Dendritic cell treated with granulocyte-macrophage colony-stimulating factor and Interleukin-4, amounts not matched to agents 40 ng/mL and 50 ng/mL, for 4 days (primary cell): ENCODE measurements at regions not wholly inside any gene's neighbourhood (a gene's known extent, or its start where the extent isn't known, plus 50 kb on each side); places are given as distances from the start of the nearest gene placed in this dataset.
"Not testable (repeated sequence)": the region's sequence is repeated elsewhere in the genome, so short reads cannot be mapped to it uniquely, and the experiment has no call there.

Experiments used
- H3K27ac Mint-ChIP-seq: one replicate; pipeline ENCODE4 v1.8.0; 2022; ENCODE audit warnings: mild to moderate bottlenecking, mixed read lengths
- H3K27me3 Mint-ChIP-seq: one replicate; pipeline ENCODE4 v1.8.0; 2022; ENCODE audit warnings: mild to moderate bottlenecking, mixed read lengths
- H3K36me3 Mint-ChIP-seq: one replicate; pipeline ENCODE4 v1.8.0; 2022; ENCODE audit warnings: low read depth, mixed read lengths
- H3K4me1 Mint-ChIP-seq: one replicate; pipeline ENCODE4 v1.8.0; 2022; ENCODE audit warnings: low read depth, mixed read lengths
- H3K4me3 Mint-ChIP-seq: one replicate; pipeline ENCODE4 v1.8.0; 2022; ENCODE audit warnings: mild to moderate bottlenecking, moderate library complexity, mixed read lengths
- H3K9me3 Mint-ChIP-seq: one replicate; pipeline ENCODE4 v1.8.0; 2022; ENCODE audit warnings: mixed read lengths
- intact Hi-C: fragments of 100-400 bp; cut with micrococcal nuclease; formaldehyde crosslinking; loops from one replicate; pipeline ENCODE4 v1.15.0; 2022

- intact Hi-C loops, result no loop called here
- Mint-ChIP-seq H3K27ac (no peak overlapping the region), H3K4me1 (no peaks in the 10 kb centered on the region), H3K36me3 (peaks cover 67% of the 10 kb centered on the region), H3K27me3 (no peaks in the 10 kb centered on the region), H3K9me3 (peaks cover 25% of the 10 kb centered on the region), H3K4me3 (no peak overlapping the region)
Observed at GRCh38 chr6:144439016-144439415, 153.9 kb downstream of the UTRN start.

GRCh38 chr6:144441801-144442200, 156.7 kb downstream of the UTRN start:
- Mint-ChIP-seq H3K9me3 (peaks cover 25% of the 10 kb centered on the region), H3K36me3 (peaks cover 77% of the 10 kb centered on the region)
- intact Hi-C loops, H3K27me3 Mint-ChIP-seq, H3K4me3 Mint-ChIP-seq, H3K27ac Mint-ChIP-seq, H3K4me1 Mint-ChIP-seq: not testable (repeated sequence)

DNA sequence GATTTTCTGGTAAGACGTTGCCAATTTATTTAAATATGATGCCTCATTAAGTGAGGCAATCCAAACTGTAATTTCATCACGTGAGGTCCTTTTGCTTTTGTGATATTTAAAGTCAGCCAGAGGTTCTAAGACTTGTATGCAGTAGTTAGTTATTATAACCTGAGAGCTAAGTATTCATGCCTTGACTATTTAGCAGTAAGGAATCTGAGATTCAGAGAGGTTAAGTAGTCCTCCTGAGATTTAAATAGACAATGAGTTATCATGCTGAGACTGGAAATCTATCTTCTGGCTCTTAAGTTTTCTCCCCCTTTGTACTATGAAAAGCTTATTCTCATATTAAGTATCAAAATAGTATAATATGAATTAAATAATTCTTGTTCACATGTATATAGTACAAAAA, 158.0 kb downstream of the UTRN start:
- no peaks in the 10 kb centered on the region for H3K27me3 Mint-ChIP-seq
- no peak overlapping the region for H3K27ac Mint-ChIP-seq
- intact Hi-C loops, result no loop called here
- H3K4me1 Mint-ChIP-seq, result no peaks in the 10 kb centered on the region
- H3K9me3 Mint-ChIP-seq, result peaks cover 25% of the 10 kb centered on the region
- no peak overlapping the region for H3K4me3 Mint-ChIP-seq
- peaks cover 74% of the 10 kb centered on the region for H3K36me3 Mint-ChIP-seq

DNA sequence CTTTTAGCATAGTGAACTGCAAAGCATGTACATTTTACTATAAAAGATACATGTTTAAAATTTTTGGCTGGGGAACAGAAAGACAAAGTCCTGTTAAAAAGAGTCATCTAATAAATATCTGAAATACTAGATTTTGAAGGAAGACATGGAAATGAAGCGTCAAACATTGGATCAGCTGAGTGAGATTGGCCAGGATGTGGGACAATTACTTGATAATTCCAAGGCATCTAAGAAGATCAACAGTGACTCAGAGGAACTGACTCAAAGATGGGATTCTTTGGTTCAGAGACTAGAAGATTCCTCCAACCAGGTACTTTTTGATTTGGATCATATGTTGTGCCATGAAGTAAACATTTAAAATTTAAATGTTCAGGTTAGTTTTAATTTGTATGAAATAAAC, 162.3 kb downstream of the UTRN start:
- Mint-ChIP-seq H3K36me3 (peaks cover 61% of the 10 kb centered on the region), H3K27ac (no peak overlapping the region), H3K9me3 (no peaks in the 10 kb centered on the region), H3K4me3 (no peak overlapping the region), H3K27me3 (no peaks in the 10 kb centered on the region), H3K4me1 (no peaks in the 10 kb centered on the region)
- intact Hi-C loops, result no loop called here

DNA sequence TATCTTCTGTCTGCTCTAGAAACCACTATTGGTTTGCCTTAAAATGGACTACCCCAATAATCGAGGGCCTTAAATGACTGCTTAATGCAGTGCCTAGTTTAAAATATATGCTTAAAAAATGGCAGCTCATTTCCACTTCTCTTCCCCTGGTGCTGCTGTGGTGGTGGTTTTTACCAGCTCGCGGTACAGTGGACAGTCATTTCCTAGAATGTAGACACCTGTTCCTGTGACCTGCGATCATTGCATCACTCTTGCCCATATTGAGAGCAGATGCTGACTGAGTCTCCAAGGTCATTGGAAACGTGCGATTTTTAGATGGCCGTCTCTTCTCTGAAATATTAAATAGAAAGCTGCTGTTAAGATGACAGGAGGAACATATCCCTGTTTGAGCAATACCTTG, 164.1 kb downstream of the UTRN start:
- intact Hi-C loops, result no loop called here
- Mint-ChIP-seq H3K27ac (no peak overlapping the region), H3K27me3 (no peaks in the 10 kb centered on the region), H3K4me3 (no peak overlapping the region), H3K9me3 (no peaks in the 10 kb centered on the region), H3K36me3 (peaks cover 68% of the 10 kb centered on the region), H3K4me1 (no peaks in the 10 kb centered on the region)

DNA sequence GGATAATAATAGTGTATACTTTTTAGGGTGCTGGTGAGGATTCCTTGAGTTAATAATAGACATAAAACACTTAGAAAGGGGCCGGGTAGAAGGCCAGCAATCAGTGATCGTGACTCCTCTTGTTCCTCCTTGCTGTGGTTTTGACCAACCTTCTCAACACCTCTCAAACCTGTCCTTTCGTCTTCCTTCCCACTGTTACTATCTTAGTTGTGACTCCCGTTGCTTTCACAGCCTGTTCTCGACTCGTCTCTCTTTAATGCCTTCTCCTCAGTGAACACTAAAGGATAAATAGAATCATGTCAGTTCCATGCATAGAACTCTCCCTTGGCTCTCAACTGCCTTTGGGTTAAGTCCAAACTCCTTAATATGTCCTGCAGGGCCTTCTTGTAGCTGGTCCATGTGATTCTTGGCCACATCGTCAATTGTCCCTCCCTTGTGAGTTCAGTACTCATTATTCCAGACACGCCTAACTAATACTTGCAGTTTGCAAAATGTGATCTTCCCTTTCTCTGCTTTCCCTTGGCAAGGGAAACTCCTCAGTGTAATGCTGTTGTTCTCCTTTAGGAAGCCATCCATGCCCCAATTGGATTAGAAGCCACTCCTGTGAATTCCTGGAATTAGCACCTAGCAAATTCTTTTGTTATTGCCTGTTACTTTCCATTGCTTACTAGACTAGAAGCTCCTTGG, 164.9 kb downstream of the UTRN start:
- Mint-ChIP-seq H3K4me3 (no peak overlapping the region), H3K27ac (no peak overlapping the region), H3K27me3 (no peaks in the 10 kb centered on the region), H3K9me3 (no peaks in the 10 kb centered on the region), H3K36me3 (peaks cover 64% of the 10 kb centered on the region), H3K4me1 (no peaks in the 10 kb centered on the region)
- intact Hi-C loops, result no loop called here

DNA sequence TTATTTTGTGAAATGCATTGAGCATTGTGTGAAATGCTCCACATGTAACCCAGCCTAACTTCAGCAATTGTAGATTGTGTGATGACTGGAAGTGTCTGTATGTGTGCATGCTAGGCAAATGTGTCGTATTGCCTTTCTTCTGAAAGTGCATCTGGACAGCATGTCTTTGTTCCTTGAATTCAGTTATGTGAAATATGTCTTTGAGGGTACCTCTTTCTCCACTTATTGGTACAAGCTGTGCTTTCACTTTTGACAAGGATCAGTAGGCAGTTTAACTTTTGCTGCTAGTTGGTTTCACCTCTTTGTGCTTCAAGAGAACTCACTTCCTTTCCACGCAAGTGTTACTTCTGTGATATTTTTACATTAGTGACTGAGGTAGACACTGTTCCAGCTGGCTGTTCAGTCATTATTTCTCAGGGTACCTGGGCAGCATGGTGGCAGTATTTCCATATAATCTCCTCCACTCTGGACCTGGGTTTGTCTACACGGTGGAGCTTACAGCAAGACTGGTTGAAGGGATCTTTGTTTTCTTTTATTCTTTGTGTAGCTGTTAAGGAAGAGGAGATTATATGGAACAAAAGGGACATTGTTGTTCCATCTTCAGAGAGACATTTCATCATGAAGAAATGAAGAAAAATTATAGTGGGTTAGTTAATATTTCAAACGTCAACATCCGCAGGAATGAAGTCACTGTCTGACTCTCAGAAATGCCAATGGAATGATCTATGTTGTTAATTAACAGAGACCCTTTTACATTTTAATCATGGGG, 175.4 kb downstream of the UTRN start:
- Mint-ChIP-seq H3K4me1 (no peaks in the 10 kb centered on the region), H3K27ac (no peak overlapping the region), H3K4me3 (no peak overlapping the region), H3K36me3 (peaks cover 84% of the 10 kb centered on the region), H3K27me3 (no peaks in the 10 kb centered on the region), H3K9me3 (no peaks in the 10 kb centered on the region)
- intact Hi-C loops, result no loop called here

- H3K4me3 Mint-ChIP-seq, result no peak overlapping the region
Observed at GRCh38 chr6:144462058-144462457, 176.9 kb downstream of the UTRN start.

GRCh38 chr6:144466716-144467115, 181.6 kb downstream of the UTRN start:
- Mint-ChIP-seq H3K36me3 (peaks cover 86% of the 10 kb centered on the region), H3K4me3 (no peak overlapping the region), H3K9me3 (no peaks in the 10 kb centered on the region), H3K27ac (no peak overlapping the region), H3K27me3 (no peaks in the 10 kb centered on the region), H3K4me1 (no peaks in the 10 kb centered on the region)
- intact Hi-C loops, result no loop called here

More at GRCh38 chr6:144462058-144462457, 176.9 kb downstream of the UTRN start:
- Mint-ChIP-seq H3K27me3 (no peaks in the 10 kb centered on the region), H3K4me1 (no peaks in the 10 kb centered on the region), H3K27ac (no peak overlapping the region), H3K9me3 (no peaks in the 10 kb centered on the region), H3K36me3 (peaks cover 87% of the 10 kb centered on the region)
- intact Hi-C loops, result no loop called here

- intact Hi-C loops, result no loop called here
- H3K4me3 Mint-ChIP-seq, result no peak overlapping the region
- H3K4me1 Mint-ChIP-seq, result no peaks in the 10 kb centered on the region
- H3K27me3 Mint-ChIP-seq, result no peaks in the 10 kb centered on the region
- H3K27ac Mint-ChIP-seq, result no peak overlapping the region
- peaks cover 86% of the 10 kb centered on the region for H3K36me3 Mint-ChIP-seq
- no peaks in the 10 kb centered on the region for H3K9me3 Mint-ChIP-seq
Observed at GRCh38 chr6:144467172-144467762, 182.1 kb downstream of the UTRN start.

DNA sequence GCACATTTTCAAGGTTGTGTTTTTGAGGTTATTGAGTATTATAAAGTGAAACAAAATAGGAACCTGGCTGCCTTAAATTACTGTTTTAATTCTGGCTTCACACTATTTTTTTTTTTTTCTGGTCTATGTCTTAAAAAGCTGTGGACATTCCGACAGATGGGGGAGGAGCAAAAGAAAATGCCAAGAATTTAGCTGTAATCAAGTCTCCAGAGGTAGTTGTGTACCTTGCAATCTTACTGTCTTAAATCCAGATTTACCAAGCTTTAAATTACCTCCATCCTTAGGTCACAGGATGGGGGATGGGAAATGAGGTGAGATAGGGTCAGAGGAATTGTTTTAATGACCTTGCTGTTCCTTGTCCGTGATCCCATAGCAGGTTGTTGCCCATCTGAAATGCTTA, 182.8 kb downstream of the UTRN start:
- H3K27me3 Mint-ChIP-seq, result no peaks in the 10 kb centered on the region
- intact Hi-C loops, result no loop called here
- H3K4me1 Mint-ChIP-seq, result no peaks in the 10 kb centered on the region
- H3K27ac Mint-ChIP-seq, result no peak overlapping the region
- no peak overlapping the region for H3K4me3 Mint-ChIP-seq
- H3K9me3 Mint-ChIP-seq, result no peaks in the 10 kb centered on the region
- peaks cover 82% of the 10 kb centered on the region for H3K36me3 Mint-ChIP-seq

DNA sequence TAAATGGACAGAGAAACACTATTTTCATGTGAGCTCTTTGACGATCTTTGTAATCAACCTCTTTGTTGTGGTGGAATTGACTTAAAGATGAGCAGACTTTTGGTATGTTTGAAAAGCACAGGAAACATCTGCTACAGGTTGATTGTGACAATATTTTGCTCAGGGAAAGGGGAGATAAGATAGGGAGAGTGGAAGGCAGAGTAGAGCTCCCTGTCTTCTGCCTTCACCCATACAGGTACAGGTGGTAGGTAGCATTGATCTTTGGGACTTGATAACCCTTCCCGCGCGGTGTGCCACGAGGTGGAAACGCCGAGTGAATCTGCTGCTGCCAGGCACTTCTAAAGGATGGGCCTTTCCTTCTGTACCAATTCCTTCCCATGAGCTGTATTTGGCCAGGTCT, 183.6 kb downstream of the UTRN start:
- Mint-ChIP-seq H3K36me3 (peaks cover 81% of the 10 kb centered on the region), H3K27me3 (no peaks in the 10 kb centered on the region), H3K4me3 (no peak overlapping the region), H3K9me3 (no peaks in the 10 kb centered on the region), H3K27ac (no peak overlapping the region), H3K4me1 (no peaks in the 10 kb centered on the region)
- intact Hi-C loops, result no loop called here

DNA sequence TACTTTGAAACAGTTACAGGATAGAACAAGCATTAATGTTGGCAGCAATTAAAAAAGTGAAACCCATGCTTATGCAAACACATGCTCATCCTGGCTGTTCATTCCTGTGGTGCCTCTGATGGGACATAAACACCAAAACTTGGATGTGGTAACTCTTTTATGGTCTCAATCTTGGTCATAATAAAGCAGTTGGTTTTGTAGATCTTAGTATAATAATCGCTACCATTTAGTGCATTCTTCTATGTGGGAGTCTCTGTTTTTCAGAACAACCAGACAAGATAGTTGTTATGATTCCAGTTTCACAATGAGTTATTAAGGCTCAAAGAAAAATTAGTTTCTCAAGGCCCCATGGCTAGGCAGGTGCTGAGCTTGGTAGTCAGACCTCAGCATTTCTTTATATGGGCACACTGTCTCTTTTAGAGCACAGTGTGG, 184.0 kb downstream of the UTRN start:
- no peaks in the 10 kb centered on the region for H3K4me1 Mint-ChIP-seq
- no peak overlapping the region for H3K4me3 Mint-ChIP-seq
- H3K27me3 Mint-ChIP-seq, result no peaks in the 10 kb centered on the region
- H3K27ac Mint-ChIP-seq, result no peak overlapping the region
- H3K9me3 Mint-ChIP-seq, result no peaks in the 10 kb centered on the region
- H3K36me3 Mint-ChIP-seq, result peaks cover 81% of the 10 kb centered on the region
- intact Hi-C loops, result no loop called here

DNA sequence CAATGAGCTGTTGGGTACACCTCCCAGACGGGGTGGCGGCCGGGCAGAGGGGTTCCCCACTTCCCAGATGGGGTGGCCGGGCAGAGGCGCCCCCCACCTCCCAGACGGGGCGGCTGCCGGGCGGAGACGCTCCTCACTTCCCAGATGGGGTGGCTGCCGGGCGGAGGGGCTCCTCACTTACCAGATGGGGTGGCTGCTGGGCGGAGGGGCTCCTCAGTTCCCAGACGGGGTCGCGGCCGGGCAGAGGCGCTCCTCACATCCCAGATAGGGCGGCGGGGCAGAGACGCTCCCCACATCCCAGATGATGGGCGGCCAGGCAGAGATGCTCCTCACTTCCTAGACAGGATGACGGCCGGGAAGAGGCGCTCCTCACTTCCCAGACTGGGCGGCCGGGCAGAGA, 185.1 kb downstream of the UTRN start:
- H3K4me1 Mint-ChIP-seq, H3K27ac Mint-ChIP-seq, H3K4me3 Mint-ChIP-seq, intact Hi-C loops, H3K27me3 Mint-ChIP-seq, H3K9me3 Mint-ChIP-seq: not testable (repeated sequence)
- peaks cover 82% of the 10 kb centered on the region for H3K36me3 Mint-ChIP-seq
